Loucy (cell line): ENCODE measurements at regions not wholly inside any gene's neighbourhood (a gene's known extent, or its start where the extent isn't known, plus 50 kb on each side); places are given as distances from the start of the nearest gene placed in this dataset.

Experiments
- H2AFZ ChIP-seq: fragments of 200-600 bp; sonication (generic); 2 replicates; pipeline ENCODE4 v1.6.0; 2016; ENCODE audit warnings: antibody characterized with exemption, mild to moderate bottlenecking, low read length, moderate library complexity
- H3F3A ChIP-seq: fragments of 200-600 bp; 2 replicates; pipeline ENCODE4 v1.6.0; 2016; ENCODE audit warnings: antibody characterized with exemption, low read depth, mild to moderate bottlenecking
- H3K27me3 ChIP-seq: fragments of 200-600 bp; sonication (generic); 2 replicates; pipeline ENCODE4 v1.6.1; 2014; ENCODE audit warnings: low read length, mild to moderate bottlenecking; ENCODE audit not compliant: insufficient read depth, poor library complexity, severe bottlenecking
- H3K36me3 ChIP-seq: fragments of 200-600 bp; sonication (generic); 2 replicates; pipeline ENCODE4 v1.6.1; 2016; ENCODE audit warnings: low read length; ENCODE audit not compliant: insufficient read depth
- H3K4me1 ChIP-seq: fragments of 200-600 bp; sonication (generic); 2 replicates; pipeline ENCODE4 v1.5.1; 2014; ENCODE audit warnings: low read length, mild to moderate bottlenecking; ENCODE audit not compliant: insufficient read depth, poor library complexity, severe bottlenecking
- H3K4me2 ChIP-seq: fragments of 200-600 bp; sonication (generic); 2 replicates; pipeline ENCODE4 v1.6.0; 2014; ENCODE audit warnings: antibody characterized with exemption, low read length, low read depth, mild to moderate bottlenecking; ENCODE audit not compliant: poor library complexity, severe bottlenecking
- H3K4me3 ChIP-seq: fragments of 200-600 bp; sonication (generic); 2 replicates; pipeline ENCODE4 v1.5.1; 2014; ENCODE audit warnings: low read length, mild to moderate bottlenecking, mixed read lengths; ENCODE audit not compliant: poor library complexity, severe bottlenecking
- H3K79me2 ChIP-seq: fragments of 200-600 bp; sonication (generic); 2 replicates; pipeline ENCODE4 v1.6.1; 2014; ENCODE audit warnings: low read length; ENCODE audit not compliant: insufficient read depth
- H3K9ac ChIP-seq: fragments of 200-600 bp; sonication (generic); 2 replicates; pipeline ENCODE4 v1.6.0; 2014; ENCODE audit warnings: mild to moderate bottlenecking, low read depth, low read length, moderate library complexity; ENCODE audit not compliant: poor library complexity, severe bottlenecking
- H3K9me2 ChIP-seq: fragments of 200-600 bp; sonication (generic); replicated peaks from 2 replicates; pipeline ENCODE4 v1.6.1; 2016; ENCODE audit warnings: low read depth, low read length, mixed read lengths
- H3K9me3 ChIP-seq: fragments of 200-600 bp; sonication (generic); 2 replicates; pipeline ENCODE4 v1.6.1; 2014; ENCODE audit warnings: mild to moderate bottlenecking, antibody characterized with exemption, low read length, low read depth; ENCODE audit not compliant: insufficient read depth
- H4K20me1 ChIP-seq: fragments of 200-600 bp; sonication (generic); 2 replicates; pipeline ENCODE4 v1.6.0; 2014; ENCODE audit warnings: antibody characterized with exemption, low read length, mild to moderate bottlenecking; ENCODE audit not compliant: insufficient read depth, poor library complexity, severe bottlenecking
- EZH2phosphoT487 ChIP-seq: fragments of 200-600 bp; IDR thresholded peaks from 2 replicates; pipeline ENCODE4 v1.6.1; 2018; ENCODE audit warnings: antibody characterized with exemption, mild to moderate bottlenecking, moderate library complexity, borderline replicate concordance
- TF ChIP-seq, protein P1 (sequence below): fragments of 200-600 bp; sonication (generic); conservative IDR thresholded peaks from 2 replicates; pipeline ENCODE4 v1.5.1; 2014; ENCODE audit warnings: mild to moderate bottlenecking, antibody characterized with exemption, low read length

DNA sequence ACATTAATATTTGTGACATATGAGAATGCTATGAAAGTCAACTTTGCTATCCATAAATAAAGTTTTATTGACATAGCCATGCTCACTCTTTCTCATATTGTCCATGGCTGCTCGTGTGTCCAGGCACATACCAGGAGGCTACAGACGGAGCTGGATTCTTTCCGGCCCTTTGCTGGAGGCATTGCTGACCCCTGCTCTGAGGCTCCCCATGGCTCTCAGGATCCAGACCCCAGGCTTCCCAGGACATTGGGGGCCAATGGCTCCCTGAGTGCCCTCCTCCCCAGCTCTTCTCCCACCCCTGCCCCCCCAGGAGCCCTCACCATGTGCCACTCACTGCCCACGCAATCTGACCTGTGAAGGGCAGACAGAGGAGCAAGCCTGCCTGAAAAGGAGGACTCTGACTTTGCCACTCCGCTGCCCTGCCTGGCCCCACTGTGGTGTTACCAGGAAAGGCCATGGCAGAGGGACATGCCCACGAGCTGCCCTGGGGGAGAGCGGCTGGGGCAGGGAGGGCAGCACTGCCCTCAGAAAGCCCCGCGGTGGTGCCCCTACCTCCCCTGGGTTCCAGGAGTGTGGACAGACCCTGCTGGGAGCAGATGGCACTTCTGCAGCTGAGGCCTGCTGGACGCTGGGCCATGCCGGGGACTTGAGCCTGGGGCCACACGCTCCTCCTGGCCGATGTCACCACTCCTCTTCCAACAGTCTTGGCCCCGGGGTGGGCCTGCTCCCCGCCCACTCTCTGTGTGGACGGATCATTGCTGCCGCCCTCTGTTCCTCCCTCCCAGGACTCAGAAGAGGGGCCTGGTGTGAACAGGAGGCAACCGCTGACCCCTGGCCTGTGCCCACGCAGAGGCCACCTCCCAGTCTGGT is 97.8 kb upstream of the BHLHE23 start:
- H4K20me1 ChIP-seq = no peaks in the 10 kb centered on the region
- H3F3A ChIP-seq = no peaks in the 10 kb centered on the region
- TF ChIP-seq, protein P1, sequence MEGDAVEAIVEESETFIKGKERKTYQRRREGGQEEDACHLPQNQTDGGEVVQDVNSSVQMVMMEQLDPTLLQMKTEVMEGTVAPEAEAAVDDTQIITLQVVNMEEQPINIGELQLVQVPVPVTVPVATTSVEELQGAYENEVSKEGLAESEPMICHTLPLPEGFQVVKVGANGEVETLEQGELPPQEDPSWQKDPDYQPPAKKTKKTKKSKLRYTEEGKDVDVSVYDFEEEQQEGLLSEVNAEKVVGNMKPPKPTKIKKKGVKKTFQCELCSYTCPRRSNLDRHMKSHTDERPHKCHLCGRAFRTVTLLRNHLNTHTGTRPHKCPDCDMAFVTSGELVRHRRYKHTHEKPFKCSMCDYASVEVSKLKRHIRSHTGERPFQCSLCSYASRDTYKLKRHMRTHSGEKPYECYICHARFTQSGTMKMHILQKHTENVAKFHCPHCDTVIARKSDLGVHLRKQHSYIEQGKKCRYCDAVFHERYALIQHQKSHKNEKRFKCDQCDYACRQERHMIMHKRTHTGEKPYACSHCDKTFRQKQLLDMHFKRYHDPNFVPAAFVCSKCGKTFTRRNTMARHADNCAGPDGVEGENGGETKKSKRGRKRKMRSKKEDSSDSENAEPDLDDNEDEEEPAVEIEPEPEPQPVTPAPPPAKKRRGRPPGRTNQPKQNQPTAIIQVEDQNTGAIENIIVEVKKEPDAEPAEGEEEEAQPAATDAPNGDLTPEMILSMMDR = no peak
- no peak for TF ChIP-seq EZH2phosphoT487
- H3K4me3 ChIP-seq = no peak overlapping the region
- H2AFZ ChIP-seq = no peak overlapping the region
- H3K4me1 ChIP-seq = peaks cover 4% of the 10 kb centered on the region
- H3K27me3 ChIP-seq = no peaks in the 10 kb centered on the region
- no peaks in the 10 kb centered on the region for H3K9me2 ChIP-seq
- H3K9ac ChIP-seq = no peak overlapping the region
- no peaks in the 10 kb centered on the region for H3K79me2 ChIP-seq
- no peaks in the 10 kb centered on the region for H3K36me3 ChIP-seq
- H3K4me2 ChIP-seq = no peak overlapping the region
- no peaks in the 10 kb centered on the region; the same call in 1 of the 2 replicates for H3K9me3 ChIP-seq

DNA sequence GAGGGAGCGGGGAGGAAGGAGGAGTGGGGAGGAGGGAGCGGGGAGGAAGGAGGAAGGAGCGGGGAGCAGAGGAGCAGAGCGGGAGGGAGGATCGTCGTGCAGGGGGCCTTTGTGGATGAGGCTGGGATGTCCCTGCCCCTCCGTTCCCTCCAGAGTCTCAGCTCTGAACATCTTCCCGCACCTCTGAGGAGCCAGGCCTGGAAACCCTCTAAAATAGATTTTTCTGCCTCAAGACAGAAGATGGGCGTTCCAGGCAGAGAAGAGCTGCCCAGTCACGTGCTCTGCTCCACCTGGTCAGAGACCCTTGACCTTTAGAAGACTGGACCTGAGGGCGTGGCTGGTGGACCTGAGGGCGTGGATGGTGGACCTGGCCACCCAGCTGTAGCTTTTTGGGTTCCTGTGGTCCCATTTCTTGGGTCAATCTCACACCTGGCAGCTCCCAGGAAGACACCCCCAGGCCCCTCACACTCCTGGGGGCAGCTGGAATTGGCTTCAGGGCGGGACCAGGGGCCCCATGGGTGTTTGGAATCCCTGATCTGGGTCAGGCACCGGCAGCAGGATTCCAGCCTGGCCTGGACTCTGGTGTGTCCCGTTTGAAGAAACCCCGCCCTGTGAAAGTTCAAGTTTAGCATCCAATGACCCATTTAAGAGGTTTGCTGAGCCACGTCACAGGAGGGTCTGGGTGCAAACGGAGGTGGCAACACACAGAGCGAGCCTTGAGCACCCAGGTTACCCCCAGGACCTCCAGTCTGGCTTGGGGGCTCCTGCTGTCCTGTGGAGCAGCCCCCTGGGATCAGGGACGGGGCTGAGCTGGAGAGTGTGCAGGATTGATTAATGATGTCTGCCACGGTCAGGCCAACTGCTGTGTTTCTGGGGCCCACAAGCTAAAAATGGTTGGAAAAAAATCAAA is 96.9 kb upstream of the BHLHE23 start:
- no peak overlapping the region for H3K9ac ChIP-seq
- H2AFZ ChIP-seq = no peak overlapping the region
- H3K9me3 ChIP-seq = no peaks in the 10 kb centered on the region; the same call in 1 of the 2 replicates
- no peaks in the 10 kb centered on the region for H3K27me3 ChIP-seq
- no peak overlapping the region for H3K4me3 ChIP-seq
- H3K36me3 ChIP-seq = no peaks in the 10 kb centered on the region
- no peaks in the 10 kb centered on the region for H3K9me2 ChIP-seq
- no peaks in the 10 kb centered on the region for H3K79me2 ChIP-seq
- H3K4me1 ChIP-seq = peaks cover 4% of the 10 kb centered on the region
- H4K20me1 ChIP-seq = no peaks in the 10 kb centered on the region
- no peak for TF ChIP-seq EZH2phosphoT487
- TF ChIP-seq, protein P1 = no peak
- H3K4me2 ChIP-seq = no peak overlapping the region
- H3F3A ChIP-seq = no peaks in the 10 kb centered on the region

DNA sequence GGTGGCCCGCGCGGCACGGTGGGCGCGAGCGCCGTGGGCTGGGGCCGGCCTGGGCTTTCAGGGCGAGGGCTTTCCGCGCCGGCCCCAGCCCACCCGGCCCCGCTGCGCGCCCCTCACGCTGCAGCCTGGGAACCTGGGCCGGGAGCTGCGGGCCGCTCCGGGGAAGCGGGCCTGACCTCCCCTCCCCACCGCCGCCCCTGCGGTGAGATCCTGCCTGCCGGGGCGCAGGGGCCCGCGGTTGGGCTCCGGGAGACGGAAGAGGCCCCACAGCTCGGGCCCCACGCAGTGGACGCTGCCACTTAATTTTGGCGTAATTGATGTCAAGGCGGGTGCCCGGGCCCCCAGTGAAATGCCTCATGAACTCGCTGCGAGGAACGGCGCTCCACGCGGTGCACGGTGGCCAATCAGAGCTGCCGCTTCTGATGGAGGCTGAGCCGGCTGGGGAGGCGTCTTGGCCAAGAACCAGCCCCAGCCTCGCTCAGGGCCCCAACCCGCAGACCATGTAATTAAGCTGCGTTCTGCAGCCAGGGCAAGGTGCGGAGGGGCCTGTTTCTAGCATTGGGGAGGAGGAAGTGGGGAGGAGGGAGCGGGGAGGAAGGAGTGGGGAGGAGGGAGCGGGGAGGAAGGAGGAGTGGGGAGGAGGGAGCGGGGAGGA is 96.1 kb upstream of the BHLHE23 start:
- TF ChIP-seq, protein P1 = no peak
- TF ChIP-seq EZH2phosphoT487 = no peak
- Histone ChIP-seq H3K9ac (peak overlapping the region; percentile 80), H3K79me2 (no peaks in the 10 kb centered on the region), H3F3A (no peaks in the 10 kb centered on the region), H3K4me3 (peak overlapping the region; percentile 81), H3K27me3 (no peaks in the 10 kb centered on the region), H3K36me3 (no peaks in the 10 kb centered on the region), H2AFZ (peak overlapping the region; percentile 94), H3K9me3 (no peaks in the 10 kb centered on the region; the same call in 1 of the 2 replicates), H3K9me2 (no peaks in the 10 kb centered on the region), H3K4me1 (peaks cover 4% of the 10 kb centered on the region), H4K20me1 (no peaks in the 10 kb centered on the region), H3K4me2 (peak overlapping the region; percentile 80)
